Glutamatergic neuron (in vitro differentiated cells): ENCODE measurements at regions not wholly inside any gene's neighbourhood (a gene's known extent, or its start where the extent isn't known, plus 50 kb on each side); places are given as distances from the start of the nearest gene placed in this dataset.

Experiments used
- DNase-seq: peaks from one replicate; pipeline ENCODE4 v3.0.0; 2022
- H3K27ac Mint-ChIP-seq: one replicate; pipeline ENCODE4 v1.8.0; 2020; ENCODE audit warnings: mild to moderate bottlenecking, mixed read lengths, inconsistent platforms; ENCODE audit not compliant: unreplicated experiment
- H3K27me3 Mint-ChIP-seq: one replicate; pipeline ENCODE4 v1.8.0; 2020; ENCODE audit warnings: mild to moderate bottlenecking, moderate library complexity, mixed read lengths, inconsistent platforms; ENCODE audit not compliant: unreplicated experiment
- H3K36me3 Mint-ChIP-seq: one replicate; pipeline ENCODE4 v1.8.0; 2020; ENCODE audit warnings: mild to moderate bottlenecking, mixed read lengths, inconsistent platforms; ENCODE audit not compliant: unreplicated experiment
- H3K4me1 Mint-ChIP-seq: one replicate; pipeline ENCODE4 v1.8.0; 2020; ENCODE audit warnings: mild to moderate bottlenecking, low read depth, mixed read lengths, inconsistent platforms; ENCODE audit not compliant: unreplicated experiment
- H3K4me3 Mint-ChIP-seq: one replicate; pipeline ENCODE4 v1.8.0; 2020; ENCODE audit warnings: mild to moderate bottlenecking, mixed read lengths, inconsistent platforms; ENCODE audit not compliant: unreplicated experiment
- H3K9me3 Mint-ChIP-seq: one replicate; pipeline ENCODE4 v1.8.0; 2020; ENCODE audit warnings: mild to moderate bottlenecking, moderate library complexity, mixed read lengths, inconsistent platforms; ENCODE audit not compliant: unreplicated experiment
- CTCF ChIP-seq: fragments of 200-600 bp; sonication (generic); IDR thresholded peaks from one replicate; pipeline ENCODE4 v1.5.0; 2021; ENCODE audit not compliant: partially characterized antibody, unreplicated experiment

DNA sequence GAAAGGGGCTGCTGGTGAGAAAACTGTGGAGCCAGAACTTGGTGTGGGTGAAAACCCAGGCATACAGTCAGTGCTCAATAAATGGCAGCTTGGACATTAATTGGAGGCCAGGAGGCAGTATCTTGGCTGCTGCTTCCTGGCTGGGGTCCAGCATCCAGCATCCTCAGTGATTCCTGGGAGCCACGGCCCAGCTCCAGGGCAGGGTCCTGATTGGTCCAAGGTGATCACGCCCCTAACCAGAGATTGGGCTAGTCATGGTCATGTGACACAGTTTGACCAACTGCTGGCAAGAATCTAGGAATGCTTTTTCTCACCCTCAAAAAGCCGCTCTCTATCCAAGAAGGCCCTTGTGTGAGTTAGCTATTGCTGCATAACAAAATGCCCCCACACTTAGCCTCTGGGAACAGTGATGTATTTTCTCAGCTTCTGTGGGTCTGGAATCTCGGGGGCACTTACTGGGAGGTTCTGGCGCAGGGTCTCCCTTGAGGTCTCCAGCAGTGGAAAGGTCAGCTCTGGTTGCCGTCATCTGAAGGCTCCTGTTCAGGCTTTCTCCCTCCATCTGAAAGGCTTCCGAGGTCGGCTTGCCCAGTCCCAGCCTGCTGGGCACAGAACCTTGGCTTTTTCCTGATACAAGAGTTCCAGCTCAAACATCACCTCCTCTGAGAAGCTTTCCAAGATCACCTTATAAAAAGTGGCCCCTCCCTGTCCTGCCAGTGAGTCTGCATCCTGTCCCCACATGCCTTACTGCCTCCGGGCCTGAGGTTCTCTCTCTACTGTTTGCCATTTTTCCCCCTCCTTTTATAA lies 119.2 kb upstream of the NCOR2 start:
- TF ChIP-seq CTCF = no peak
- H3K27ac Mint-ChIP-seq = no peak overlapping the region
- H3K27me3 Mint-ChIP-seq = peaks cover 14% of the 10 kb centered on the region
- no peak overlapping the region for H3K4me3 Mint-ChIP-seq
- no peak for DNase-seq
- H3K36me3 Mint-ChIP-seq = peaks cover 7% of the 10 kb centered on the region
- peaks cover 10% of the 10 kb centered on the region for H3K9me3 Mint-ChIP-seq
- peaks cover 41% of the 10 kb centered on the region for H3K4me1 Mint-ChIP-seq

- Mint-ChIP-seq H3K36me3 (peaks cover 7% of the 10 kb centered on the region), H3K9me3 (peaks cover 9% of the 10 kb centered on the region), H3K27ac (peak overlapping the region; percentile 35), H3K27me3 (peaks cover 14% of the 10 kb centered on the region), H3K4me1 (peaks cover 46% of the 10 kb centered on the region), H3K4me3 (peak overlapping the region; percentile 21)
- DNase-seq = no peak
- no peak for TF ChIP-seq CTCF
Observed at GRCh38 chr12:124685689-124686369, 118.4 kb upstream of the NCOR2 start.

- Mint-ChIP-seq H3K9me3 (peaks cover 10% of the 10 kb centered on the region), H3K4me1 (peaks cover 46% of the 10 kb centered on the region), H3K36me3 (peaks cover 7% of the 10 kb centered on the region), H3K4me3 (no peak overlapping the region), H3K27ac (no peak overlapping the region), H3K27me3 (peaks cover 14% of the 10 kb centered on the region)
- no peak for DNase-seq
- no peak for TF ChIP-seq CTCF
Observed at GRCh38 chr12:124684971-124685688, 117.7 kb upstream of the NCOR2 start.

DNA sequence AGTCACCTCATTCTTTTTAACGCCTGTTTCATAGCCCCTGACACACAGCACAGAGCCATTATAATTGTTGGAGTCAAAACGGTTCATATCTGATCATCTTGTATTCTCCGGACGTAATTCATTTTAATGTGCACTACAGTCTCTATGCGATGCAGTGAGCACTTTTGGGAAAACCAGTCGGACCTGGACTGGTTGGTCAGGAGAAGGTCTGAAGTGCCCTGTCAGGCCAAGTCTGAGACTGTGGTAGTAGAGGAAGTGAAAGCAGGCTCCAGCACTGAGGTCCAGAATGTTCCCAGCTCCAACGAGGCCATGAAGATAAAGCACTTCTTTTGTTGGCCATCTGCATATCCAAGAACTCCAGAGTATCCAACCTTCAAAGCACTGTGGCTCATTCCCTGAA lies 117.1 kb upstream of the NCOR2 start:
- peaks cover 10% of the 10 kb centered on the region for H3K9me3 Mint-ChIP-seq
- H3K4me3 Mint-ChIP-seq = no peak overlapping the region
- peaks cover 46% of the 10 kb centered on the region for H3K4me1 Mint-ChIP-seq
- no peak overlapping the region for H3K27ac Mint-ChIP-seq
- peaks cover 14% of the 10 kb centered on the region for H3K27me3 Mint-ChIP-seq
- no peak for TF ChIP-seq CTCF
- DNase-seq = no peak
- peaks cover 7% of the 10 kb centered on the region for H3K36me3 Mint-ChIP-seq
